HG03575 (cell line): ENCODE measurements at regions not wholly inside any gene's neighbourhood (a gene's known extent, or its start where the extent isn't known, plus 50 kb on each side); places are given as distances from the start of the nearest gene placed in this dataset.

Experiments
- ATAC-seq: cut with Tn5 transposase; IDR thresholded peaks from one replicate; pipeline ENCODE4 v1.9.1; 2021; ENCODE audit not compliant: unreplicated experiment, insufficient number of reproducible peaks, low FRiP score; ENCODE audit errors: extremely low read depth

DNA sequence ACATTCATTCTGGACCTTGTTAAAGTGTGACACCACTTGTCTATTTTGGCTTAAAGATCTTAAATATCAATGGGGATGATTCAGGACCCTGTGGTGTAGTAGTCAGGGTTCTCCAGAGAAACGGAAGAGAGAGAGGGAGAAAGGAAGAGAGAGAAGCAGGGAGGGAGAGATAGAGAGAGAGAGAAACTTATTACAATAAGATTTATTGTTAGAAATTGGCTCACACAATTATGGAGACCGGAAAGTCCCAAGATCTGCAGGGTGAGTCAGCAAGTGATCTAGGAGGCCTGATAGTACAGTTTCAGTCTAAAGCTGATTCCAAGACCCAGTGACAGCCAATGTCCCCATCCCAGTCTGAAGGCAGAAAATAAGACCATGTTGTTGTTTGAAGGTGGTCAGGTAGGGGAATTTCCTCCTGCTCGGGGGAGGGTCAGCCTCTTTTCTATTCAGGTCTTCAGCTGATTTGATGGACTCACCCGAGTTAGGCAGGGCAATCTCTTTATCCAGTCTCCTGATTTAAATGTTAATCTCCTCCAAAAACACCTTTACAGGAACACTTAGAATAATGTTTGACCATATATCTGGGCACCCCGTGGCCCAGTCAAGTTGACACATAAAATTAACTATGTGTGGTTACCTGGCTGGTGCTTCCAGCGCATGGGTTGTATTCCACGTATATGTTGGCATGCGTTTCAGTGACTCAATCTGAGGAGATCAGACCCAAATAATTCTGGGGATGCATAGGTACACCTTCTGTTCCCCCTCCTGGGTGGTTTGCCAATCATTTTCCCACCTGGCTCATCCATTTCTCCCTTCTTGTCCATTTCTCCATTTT lies 1350.5 kb downstream of the TBC1D22A start:
- ATAC-seq: no peak

DNA sequence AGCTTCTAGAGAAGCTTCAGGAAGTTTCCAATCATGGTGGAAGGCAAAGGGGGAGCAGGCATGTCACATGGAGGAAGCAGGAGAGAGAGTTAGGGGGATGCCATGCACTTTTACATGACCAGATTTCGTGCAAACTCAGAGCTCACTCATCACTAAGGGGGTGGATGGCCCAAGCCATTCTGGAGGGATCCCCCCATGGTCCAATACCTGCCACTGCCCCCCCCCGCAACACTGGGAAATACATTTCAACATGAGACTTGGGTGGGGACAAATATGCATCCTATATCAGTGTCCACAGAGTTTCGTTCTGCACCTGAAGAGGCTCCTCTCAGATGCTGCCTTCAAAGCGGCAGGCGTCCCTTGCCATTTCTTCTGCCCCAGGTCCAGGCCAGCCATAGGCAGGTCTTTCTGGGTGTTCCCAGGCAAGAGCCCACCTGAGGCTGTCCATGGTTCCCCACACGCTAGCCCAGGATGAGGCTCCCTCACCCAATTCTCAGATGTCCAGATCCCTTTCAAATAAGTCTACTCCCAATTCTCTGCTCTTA lies 1344.3 kb downstream of the TBC1D22A start:
- no peak for ATAC-seq

DNA sequence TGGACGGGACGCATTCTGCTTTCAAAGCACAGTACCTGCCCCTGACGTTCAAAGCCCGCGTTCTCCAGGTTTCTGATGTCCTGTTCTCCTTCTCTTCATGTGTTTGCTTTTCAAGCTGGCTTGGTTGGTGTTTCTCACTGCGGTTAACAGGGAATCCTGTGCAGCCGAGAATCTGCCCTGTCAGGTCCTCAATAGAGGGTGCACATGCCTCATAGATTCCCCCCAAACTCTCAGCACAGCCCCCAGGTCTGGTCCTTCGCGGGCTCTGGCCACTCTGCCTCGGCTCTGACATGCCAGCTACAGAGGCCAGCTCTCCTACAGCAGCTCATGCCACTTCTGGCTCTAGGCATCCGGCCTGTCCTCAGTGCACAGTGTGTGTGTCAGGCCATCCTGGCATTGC lies 1343.8 kb downstream of the TBC1D22A start:
- ATAC-seq: no peak

DNA sequence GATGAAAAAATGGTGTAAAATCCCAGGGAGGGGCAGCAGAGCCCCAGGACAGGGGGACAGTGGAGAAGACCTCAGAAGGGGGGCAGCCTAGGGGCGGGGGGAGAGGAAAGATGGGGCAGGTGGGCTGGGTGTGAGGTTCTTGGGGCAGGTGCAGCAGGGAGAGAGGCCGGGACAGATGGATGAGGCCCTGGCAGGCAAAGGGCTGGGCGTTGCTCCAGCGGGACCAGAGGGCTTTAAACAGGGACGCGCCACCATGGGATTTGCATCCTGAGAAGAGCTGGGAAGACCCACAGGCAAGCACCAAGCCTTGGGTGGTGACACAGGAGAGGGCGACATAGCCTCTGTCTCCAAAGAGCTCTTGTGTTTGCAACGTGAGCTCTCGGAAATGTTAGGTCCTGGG lies 1342.8 kb downstream of the TBC1D22A start:
- no peak for ATAC-seq

DNA sequence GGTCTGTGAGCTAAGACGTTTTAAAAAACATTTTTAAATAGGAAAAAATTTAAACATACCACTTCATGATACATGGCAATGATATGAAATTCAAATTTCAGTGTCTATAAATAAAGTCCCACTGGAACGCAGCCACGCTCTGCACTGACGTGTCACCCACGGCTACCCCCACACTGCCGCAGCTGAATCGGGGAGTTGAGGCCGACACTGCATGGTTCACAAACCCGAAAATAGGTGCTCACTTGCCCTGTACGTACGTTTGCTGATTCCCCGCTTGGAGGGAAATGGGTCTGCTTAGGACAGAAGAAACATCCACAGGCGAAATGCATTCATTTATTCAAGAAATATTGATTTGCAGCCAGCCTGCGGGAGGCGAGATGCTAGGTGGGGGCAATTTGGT lies 1342.3 kb downstream of the TBC1D22A start:
- ATAC-seq: no peak

DNA sequence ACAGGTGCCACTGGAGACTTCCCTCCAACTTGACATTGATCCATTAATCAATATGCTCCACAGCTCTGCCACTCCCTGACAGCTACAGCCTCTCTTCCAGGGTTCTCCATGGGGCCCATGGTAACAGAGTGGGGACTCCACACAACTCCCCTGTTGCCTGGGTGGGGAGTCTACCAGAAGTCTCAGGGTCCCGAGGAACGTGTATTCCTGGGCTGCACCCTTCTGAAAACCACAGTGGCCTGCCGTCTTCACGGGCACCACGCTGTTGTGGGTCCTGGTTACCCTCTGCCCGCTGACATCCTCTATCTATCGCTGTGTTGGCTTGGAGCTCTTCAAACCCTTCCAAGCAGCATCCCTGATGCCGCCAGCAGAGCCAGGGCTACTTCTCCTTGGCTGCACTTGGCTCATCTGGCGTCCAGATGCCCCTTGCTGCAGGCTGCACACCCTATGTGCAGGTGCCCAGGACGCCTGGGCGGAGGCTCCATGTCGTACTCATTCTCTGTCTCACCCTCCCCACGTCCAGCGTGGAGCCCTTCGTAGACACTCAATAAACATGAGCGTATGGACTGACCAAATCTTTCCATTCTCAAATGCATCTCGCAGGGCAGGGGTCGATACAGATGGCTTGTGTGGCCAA lies 1341.8 kb downstream of the TBC1D22A start:
- ATAC-seq: no peak

DNA sequence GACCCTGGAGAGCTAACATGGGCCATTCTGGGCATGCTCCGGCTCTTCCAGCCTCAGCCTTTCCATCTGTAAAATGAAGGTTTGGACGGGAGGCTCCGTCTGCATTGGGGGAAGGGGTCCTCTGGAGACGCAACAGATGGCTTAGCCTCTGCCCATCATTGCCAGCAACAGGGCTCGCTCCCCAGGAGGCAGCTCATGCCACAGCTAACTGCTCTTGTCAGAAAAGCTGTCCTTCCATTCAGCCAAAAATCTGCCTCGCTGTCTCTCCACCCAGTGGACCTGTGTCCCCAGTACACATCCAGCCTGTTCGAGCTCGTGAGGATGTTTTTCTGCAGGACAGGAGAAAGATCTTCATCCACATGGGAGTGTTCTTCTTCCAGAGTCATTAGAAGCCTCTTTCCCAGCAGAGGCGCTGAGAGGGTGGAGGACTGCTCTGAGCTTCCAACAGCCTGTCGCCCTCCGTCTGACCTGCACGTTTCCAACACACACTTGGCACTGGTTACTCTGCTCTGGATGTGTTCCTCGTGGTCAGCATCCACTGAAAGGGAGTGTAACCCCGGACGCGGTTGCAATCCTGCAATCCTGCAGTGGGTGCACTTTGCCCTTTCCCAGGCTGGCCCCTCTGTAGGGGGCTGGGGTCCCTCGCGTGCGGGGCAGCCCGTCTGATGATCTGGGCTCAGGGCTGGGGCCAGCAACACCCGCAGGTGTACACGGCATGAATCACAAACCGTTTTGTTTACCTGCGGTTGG lies 1340.9 kb downstream of the TBC1D22A start:
- no peak for ATAC-seq

DNA sequence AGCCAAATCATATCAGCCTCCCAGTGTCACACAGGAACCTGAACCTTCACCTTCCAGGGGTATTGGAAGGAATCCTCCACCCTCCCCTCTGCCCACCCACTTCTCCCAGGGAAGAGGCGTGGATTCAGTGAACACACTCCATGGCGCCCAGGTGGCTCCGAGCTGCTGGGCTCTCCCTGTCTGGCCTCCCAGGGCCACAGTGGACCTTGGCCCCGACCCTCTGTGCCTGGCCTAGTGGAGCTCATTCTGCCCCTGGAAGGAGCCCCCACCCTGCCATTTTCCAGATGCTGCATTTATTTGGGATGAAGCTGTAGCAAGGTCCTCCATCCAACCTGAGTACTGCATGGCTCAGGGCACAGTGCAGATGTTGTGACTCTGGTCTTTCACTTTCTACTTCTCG lies 1340.1 kb downstream of the TBC1D22A start:
- ATAC-seq: no peak

DNA sequence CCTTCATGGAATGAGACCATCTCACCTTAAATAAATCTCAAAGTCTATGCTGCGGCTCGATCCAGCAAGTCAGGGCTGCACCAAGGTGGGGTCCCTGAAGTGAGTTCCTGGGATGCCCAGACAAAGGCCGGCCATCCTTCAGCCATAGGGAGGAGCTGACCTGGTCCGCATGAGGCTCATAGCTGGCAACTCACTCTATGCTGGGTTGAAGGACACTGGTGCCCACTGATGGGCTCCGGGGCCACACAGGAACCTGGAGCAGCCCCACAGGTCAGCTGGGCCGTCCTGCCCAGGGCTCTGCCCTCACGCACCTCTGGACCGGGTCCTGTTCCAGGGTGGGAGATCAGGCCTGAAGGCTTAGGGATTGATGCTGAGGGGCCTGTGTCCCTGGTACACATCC lies 1339.3 kb downstream of the TBC1D22A start:
- ATAC-seq: no peak

DNA sequence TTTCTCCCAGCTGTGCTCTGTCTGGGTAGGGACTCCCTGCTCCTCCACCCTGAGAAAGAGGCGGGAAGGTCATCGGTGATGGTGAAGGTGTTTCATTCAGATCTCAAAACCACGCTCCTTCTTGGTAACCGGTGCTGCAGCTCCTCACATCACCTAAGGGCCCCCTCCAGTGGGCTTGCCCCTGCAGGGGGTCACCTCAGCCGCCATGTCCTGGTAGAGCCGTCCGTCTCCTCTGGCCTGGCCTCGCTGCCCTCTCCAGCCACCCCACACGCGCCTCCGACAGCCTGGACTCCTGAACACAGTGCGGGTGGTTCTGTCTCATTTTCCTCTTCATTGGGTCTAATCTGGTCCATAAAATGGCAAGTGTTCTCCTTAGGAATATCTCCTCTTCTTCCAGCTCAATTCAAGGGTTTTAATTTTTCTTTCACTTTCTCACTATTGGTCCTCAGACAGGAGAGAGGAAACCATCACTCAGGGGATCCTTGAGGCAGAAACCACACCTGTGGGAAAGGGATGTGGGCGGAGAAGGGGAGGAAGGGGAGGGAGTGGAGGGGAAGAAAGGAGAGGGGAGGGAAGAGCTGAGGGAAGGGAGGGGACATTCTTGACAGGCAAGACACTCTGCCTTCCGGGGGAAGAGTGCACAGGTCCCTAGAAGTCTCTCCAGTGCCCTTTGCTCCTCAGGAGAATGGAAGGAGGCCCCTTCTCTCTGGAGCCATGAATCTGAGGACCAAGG lies 1338.4 kb downstream of the TBC1D22A start:
- ATAC-seq: no peak

DNA sequence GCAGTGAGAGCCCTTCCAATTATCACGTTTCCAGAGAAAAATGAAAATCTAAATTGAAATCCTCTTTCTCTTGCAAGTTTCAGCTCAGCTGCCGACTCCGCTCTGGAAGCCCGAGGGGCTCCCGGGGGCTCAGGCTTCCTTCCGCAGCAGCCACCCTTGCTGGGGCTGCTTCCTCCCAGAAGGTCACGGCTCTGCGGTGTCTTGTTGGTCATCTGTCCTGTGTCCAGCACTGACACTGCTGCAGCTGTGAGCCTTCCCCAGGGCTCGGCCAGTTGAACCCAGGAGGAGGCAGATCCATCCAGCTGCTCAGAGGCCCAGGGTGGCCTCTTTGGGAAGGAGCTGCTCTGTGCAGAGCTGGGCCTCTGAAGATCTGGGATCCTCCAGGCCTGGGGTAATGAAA lies 1337.2 kb downstream of the TBC1D22A start:
- no peak for ATAC-seq

DNA sequence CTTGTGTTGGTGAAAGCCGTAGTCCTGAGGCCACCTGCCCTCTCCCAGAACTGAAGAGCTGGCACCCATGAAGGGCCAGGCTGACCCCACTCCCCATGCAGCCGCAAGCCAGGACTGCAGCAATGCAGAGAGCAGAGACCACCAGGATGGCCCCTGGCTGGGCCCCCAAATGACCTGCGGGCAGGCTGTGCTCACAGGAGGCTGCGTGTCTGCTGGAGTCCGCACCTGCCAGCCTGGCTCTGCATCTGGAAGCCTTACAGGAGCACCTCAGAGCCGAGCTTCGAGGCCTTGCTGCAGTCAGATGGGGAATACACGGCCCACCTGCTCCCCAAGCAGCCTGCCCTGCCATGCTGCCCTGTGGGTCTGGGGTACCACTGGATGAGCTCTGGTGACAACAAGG lies 1336.8 kb downstream of the TBC1D22A start:
- no peak for ATAC-seq

DNA sequence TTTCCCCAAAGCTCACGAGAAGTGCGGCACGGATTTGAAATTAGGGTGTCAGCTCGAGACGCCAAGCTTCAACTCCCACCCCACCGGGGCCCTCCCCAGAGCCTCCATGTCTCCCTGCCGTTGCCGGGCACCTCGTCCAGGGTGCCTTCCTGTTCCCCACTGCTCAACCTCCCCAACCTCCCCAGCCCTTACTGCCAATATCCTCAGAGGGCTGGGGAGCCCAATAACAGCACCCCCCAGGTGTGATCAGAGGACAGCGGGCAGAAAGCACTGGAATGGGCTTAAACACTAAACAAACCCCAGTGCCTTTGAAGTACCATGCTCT lies 1336.4 kb downstream of the TBC1D22A start:
- ATAC-seq: no peak

DNA sequence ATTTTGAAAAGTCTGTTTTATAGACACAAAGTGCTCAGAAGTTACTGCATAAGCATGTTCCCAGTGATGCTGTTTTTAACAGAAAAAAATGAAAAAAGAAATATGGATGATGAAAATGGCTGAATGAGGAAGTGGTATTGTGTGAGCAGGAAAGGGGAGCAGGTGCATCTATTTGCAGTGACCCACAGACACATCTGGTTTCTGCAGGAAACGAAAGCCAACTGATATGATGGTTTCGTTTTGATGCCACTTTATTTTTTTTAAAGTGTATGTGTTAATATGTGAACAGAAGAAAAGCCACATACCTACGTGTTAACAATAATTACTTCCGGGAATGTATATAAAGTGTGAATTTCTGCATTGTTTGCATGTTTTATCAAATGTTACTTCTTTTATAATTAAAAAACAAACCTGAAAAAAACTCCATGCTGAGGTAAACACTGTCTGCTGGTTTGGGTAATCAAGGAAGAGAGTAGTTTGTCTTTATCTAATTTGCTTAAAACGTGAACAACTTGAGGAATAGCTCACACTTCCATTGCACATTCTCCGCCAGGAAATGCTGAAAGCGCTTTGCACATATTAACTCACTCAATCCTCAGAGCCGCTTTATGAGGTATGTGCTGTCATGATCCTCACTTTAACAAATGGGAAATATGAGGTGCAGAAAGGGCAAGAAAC lies 1335.9 kb downstream of the TBC1D22A start:
- ATAC-seq: peak; percentile 77

DNA sequence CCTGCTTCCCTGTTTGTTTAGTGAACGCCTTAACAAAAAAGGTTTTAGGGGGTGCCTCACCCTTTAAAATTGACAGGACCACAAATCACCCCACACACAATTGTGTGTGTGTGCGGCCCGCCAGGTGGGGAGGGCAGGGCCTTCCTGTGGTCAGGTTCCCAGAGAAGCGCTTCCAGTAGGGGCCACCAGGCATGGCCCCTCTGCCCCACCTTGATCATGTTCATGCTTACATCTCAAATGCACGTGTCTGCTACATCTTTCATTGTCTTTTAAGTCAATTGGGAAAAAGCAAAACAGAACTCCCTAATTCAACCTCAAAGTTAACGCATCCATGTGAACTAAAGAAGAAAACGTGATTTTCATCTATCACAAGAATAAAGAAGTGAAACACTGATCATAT lies 1335.3 kb downstream of the TBC1D22A start:
- ATAC-seq: peak; percentile 19

DNA sequence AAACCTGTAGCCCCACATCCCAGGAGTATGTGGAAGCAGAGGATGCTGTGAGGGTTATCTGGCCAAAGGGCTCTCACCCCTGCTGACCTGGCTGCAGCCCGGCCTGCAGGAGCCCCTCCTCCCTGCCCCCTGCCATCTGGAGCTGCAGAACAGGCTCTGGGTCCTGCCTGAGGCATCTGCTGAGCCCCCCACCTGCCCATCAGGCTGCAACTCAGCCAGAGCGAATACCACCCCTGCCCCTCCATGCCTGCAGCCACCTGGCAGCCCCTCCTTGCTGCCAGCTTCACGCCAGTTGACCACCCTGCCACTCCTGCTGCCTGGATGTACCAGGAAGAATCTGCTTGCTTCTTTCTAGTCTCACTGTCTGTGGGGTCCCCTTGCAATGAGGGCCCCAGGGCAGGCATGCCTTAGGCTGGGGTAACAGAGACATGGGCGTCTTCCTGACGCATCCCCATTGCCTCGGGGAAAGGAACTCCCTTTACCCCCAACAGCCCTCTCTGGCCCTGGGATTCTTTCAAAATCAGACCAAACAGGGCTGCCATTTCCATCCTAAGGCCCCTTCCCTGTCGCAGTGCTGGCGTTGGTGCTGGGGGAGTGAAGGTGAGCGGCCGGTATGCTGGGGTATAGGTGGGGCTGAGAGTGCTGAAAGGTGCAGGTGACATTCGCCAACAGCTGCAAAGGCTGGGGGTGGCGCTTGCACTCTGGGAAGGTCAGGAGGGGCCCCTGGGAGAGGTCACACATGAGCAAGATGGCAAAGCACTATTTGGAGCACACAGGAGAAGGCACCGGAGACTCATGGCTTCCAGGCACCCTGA lies 1334.6 kb downstream of the TBC1D22A start:
- ATAC-seq: no peak

DNA sequence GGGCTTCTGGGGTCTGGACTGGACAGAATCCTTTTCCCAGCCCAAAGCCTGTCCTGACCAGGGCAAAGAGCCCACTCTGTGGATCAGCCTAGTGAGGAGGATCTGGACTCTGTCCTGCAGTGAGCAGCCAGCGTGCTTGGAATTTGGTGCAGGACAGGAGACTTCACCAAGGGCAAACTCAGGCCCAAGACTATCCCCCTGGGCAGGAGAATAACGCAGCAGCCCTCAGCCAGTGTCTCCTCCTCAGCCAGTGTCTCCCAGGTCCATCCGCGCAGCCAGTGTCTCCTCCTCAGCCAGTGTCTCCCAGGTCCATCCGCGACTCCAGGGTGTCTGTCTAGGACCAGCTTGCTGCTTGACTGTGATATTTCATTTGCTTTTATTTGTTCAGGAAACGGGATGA lies 1334.0 kb downstream of the TBC1D22A start:
- ATAC-seq: no peak

DNA sequence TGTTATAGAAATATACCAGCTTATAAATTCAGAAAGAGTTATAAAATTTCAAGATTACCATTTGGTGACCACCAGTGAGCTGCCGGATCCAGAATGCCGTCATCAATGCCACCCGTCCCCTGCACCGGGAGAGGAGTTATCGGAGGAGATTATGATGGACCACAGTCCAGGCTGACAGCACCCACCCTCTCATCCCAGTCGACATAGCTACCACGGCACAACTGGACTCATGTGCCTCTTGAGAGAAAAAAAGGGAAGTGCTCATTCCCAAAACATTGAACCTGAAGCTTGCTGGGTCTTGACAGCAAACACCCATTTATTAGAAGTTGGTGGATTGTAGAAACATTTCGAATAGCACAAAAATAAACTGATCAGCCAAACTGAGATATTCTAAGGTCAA lies 1331.5 kb downstream of the TBC1D22A start:
- ATAC-seq: no peak
